Activated T-helper 1 cell treated with Interleukin-2 at 50 U/mL for 16 hours (primary cell): ENCODE measurements at regions not wholly inside any gene's neighbourhood (a gene's known extent, or its start where the extent isn't known, plus 50 kb on each side); places are given as distances from the start of the nearest gene placed in this dataset.
"Not testable (repeated sequence)": the region's sequence is repeated elsewhere in the genome, so short reads cannot be mapped to it uniquely, and the experiment has no call there.

Experiments
- DNase-seq: peaks from one replicate; pipeline ENCODE4 v3.0.0-alpha.2; 2020; ENCODE audit warnings: low read depth

DNA sequence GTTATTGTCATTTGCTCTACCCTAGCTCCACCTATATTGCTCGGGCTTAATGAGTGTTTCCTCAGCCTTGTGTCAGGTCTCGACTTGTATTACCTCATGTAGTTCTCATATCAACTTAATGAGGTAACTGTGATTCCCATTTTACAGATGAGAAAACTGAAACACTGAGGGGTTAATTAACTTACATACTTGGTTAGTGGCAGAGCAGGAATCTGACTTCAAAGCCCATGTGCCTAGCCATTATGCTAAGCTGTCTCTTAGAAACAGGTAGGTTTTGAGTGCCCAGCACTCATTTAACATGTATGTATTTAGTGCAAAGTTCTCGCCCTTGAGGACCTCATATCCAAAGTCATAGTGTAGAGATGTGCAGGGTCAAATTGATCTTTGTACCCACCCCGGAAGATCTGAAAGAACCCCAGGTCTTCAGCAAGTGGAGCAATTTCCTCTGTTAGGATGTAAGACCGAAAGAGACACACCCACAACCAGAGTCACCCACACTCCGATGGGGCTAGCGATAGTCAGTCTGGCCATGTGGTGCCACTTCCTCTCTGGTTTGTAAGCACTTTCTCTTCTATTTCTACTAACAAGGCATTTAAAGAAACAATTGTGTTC lies 121.0 kb upstream of the SLC39A10 start:
- peak; percentile 58 for DNase-seq

DNA sequence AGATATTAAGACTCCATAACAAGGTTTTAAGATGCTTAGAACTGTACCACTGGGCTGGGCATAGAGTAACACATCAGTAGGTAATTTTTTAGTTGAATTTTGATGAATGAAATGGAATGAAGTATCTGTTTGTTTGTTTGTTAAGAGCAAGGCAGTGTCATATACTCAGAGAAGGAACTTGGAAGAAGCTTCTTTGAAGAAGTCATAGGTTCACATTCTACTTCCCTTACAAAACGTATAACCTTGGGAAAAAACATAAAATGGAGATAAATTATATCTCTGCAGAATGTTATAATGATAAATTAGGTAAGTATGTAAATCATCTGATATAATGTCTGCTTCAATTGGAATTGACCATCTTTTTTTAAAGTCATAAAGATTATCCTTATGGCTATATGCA lies 122.1 kb upstream of the SLC39A10 start:
- no peak for DNase-seq

DNA sequence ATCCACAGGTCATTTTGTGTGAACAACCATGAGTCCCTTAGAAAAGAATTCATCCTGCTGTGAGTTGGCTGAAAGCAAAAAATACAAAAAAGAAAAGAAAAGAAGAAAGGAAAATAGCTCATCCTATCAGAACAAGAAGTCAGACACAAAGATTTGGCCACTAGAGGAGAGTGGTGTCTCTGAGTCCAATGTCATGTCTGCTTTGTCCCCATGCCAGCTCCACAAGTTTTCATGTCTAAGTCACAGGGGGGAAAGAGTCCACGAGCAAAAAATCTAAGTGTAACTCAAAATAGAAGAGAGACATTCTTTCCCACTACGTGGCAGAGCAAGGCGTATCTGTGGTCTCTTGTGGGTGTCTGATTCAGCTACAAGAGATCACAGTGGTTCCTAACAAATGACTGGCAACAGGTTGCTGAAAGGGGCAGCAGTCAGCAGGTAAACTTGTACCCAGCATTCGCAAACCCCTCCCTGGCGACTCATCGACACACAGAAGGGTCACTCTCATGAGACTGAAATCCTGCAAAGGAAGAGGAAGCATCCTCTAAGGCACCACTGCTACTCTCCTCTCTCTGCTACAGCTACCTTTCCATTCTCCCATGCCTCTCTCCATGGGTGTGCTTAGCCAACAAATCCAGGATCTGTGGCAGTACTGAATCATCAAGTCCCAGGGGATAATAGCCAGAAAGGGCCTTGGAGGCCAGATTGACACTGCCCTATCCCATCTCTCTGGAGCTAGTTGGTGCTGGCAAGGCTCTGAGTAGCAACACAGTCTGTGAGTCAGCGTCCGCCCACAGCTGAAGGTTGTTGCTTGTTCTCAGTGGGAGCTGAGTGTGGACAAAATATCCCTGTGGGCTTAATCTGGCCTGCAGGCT lies 123.0 kb upstream of the SLC39A10 start:
- peak; percentile 22 for DNase-seq

DNA sequence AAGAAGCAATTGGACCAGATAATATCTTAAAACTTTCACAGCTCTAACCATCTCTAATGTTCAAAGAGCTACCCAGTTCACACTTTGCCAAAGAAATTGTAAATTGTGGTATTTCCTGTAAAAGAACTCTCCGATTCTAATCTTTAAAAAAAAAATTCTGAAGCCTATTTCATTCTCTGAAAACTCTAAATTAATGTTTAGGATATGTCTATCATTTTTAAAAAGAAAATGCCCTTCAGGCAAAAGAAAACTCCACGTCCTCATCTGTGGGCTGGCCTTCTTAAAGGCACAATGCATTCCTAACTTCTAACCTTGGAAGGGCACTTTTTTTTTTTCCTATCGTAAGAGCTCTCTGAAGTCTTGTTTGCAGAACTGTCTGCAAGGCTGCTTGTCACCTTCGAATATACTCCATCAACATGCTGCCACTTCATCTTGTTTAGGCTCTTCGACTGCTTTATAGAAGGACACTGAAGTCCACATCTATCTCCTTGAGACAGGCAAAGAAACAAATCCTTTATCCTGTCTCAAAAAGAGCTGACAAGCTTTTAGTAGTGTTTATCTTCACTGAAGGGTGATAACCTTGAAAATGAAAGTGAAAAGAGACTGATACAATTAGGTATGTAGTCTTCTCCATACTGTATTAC lies 124.3 kb upstream of the SLC39A10 start:
- DNase-seq = no peak

DNA sequence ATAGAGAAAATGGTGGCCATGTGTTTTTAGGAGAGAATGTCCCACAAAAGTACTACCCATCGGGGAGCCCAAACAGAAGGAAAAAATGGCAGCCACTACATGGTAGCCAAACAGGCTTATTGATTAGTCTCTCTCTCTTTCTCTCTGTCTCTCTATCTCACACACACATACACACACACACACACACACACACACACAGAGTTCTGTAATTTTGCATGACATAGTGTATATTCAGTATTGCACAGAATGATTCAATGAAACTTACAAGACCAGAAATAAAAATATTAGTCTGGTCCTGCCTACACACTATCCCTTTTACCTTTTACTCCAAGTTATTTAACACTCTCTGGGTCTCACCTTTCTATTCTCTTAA lies 124.8 kb upstream of the SLC39A10 start:
- DNase-seq = no peak

DNA sequence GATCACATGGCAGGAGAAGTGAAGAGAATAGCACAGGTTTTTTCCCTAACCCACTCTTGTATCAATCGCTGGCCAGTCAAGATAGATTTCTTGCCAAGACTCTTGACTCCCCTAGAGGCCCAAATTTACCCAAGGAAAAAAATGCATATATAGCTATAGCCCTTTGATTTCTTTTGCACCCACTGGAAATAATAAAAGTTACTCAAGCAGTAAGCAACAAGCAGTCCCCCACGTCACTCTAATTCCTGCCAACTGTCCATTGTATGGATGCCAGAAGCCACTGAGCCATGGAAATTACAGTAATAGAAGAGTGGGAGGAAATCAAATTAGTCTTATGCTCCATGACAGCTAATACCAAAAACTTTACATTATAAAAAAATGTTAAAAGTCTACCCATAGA lies 125.3 kb upstream of the SLC39A10 start:
- no peak for DNase-seq

DNA sequence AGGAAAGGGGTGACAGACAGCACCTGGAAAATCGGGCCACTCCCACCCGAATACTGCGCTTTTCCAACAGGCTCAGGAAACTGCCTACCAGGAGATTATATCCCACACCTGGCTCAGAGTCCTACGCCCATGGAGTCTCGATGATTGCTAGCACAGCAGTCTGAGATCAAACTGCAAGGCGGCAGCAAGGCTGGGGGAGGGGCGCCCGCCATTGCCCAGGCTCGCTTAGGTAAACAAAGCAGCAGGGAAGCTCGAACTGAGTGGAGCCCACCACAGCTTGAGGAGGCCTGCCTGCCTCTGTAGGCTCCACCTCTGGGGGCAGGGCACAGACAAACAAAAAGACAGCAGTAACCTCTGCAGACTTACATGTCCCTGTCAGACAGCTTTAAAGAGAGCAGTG lies 133.8 kb upstream of the SLC39A10 start:
- not testable (repeated sequence) for DNase-seq

DNA sequence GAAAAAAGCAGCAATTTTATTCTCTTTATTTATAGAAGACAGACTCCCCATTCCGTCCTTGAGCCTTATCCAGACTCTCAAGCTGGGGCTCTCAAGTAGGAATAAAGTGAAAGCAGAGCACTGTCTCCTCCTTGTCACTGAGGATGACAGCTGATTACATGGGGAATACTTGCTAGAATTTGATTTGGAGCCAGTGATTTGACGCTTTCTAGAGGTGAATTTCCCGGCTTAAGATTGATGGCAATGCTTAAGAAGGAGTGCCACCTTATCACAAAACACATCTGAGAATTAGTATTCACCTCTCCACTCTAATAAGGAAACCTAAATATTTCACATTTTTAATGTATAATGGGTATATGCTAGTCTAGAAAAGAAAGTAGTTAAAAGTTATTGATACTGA lies 135.4 kb upstream of the SLC39A10 start:
- DNase-seq = no peak

DNA sequence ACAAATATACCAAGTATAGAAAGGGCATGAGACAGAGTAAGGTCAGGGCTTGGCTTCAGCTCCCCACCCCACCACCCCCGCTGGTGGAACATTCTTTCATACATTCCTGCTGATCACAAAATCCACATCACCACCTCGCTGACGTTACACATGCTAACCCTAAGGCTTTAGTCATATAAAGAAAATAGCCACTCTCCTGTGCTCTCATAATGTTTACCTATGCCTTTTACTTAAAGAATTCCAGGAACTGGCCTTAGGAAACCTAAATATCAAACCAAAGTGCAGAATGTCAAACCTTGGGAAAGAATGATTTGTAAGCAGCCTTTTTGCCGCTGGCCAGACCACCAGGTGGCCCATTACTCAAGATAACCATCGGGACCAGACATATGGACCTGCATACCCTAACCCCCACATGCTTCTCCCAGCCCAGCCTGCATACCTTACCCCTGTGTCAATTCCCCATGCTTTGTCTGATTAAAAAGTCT lies 136.3 kb upstream of the SLC39A10 start:
- no peak for DNase-seq

DNA sequence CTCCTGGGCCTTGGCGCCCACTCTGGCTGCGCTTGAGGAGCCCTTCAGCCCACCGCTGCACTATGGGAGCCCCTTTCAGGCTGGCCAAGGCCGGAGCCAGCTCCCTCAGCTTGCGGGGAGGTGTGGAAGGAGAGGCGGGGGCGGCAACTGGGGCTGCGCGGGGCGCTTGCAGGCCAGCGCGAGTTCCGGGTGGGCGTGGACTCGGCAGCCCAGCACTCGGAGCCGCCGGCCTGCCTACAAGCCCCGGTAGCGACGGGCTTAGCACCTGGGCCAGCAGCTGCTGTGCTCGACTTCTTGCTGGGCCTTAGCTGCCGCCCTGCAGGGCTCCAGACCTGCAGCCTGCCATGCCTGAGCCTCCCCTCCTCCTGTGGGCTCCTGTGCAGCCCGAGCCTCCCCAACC lies 141.5 kb upstream of the SLC39A10 start:
- no peak for DNase-seq

DNA sequence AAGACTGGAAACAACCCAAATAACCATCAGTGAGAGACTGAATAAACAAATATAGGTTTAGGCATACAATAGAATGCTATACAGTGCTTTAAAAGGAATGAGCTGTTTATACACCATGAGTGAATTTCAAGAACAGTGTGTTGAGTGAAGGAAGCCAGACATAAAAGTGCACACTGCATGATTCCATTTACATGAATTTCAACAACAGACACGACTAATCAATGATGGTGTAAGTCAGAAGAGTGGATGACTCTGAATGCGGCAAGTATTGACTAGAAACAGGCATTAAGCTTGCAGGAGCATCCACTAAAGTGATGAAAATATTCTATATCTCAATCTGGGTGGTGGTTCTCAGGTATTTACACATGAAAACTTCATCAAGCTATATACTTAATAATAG lies 142.7 kb upstream of the SLC39A10 start:
- DNase-seq = no peak

DNA sequence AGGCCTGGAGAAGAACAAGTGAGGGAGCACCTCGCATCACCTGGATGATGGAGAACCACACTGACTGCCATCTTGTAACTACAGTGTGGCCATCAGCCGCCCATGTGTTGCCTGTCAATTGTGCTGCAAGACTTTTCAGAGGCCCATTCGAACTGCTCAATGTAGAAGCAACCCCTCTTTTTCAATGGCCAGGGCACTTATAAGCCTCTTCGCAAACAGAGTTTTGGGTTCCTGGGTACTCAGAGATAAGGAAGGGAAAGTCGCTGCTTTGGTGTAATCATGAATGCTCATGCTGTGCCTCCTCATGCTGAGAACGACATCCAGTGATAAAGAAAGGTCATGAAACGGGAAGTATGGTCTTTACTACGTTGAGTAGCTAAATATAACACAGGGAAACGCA lies 143.9 kb upstream of the SLC39A10 start:
- DNase-seq = no peak

DNA sequence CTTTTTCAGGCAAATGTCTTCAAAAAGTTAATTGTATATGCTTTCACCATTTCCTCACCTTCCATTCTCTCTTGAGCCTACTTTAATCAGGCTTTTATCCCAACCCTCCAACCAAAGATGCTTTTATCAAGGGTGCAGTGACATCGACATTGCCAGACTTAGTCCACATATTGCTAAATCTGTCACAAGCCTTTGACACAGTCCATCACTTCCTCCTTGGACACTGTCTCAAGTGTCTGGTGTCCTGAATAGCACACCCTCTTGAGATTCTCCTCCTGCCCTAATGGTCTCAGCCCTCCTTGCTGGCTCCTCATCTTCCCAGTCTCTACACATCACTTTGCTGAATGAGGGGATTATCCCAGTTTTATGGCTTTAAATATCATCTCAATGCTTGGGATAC lies 147.5 kb upstream of the SLC39A10 start:
- no peak for DNase-seq

DNA sequence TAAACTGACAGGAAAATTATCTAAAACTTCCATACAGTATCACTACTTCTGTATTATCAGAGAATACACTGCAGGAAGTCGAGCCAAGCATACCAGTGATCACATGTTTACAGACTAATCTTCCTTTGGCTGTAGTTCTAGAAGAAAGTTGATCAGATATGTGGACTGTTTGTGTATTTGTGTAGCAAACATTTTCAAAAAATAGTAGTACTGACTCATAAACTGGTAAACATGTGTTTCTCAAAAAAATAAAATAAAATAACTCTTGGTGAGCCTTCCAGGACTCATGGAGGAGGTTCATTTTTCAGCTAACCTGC lies 148.9 kb upstream of the SLC39A10 start:
- no peak for DNase-seq

DNA sequence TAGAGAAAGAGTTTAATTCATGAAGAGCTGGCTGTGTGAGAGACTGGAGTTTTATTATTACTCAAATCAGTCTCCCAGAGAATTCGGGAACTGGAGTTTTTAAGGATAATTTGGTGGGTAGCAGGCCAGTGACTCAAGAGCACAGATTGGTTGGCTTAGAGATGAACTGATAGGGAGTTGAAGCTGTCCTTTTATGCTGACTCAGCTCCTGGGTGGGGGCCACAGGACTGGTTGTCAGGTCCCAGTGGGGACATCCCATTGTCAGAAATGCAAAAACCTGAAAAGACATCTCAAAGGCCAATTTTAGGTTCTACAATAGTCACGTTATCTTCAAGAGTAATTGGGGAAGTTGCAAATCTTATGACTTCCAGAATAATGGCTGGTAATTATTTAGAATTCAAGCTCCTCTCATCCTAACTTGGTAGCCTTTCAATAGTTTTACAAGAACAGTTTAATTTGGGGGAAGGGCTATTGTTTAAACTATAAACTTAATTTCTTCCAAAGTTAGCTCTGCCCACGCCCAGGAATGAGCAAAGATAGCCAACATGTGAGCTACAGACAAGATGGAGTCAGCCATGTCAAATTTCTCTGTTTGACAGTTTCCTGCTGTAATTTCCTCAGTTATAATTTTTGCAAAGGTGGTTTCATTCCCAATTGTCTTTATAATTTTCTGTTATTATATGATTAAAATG lies 149.4 kb upstream of the SLC39A10 start:
- DNase-seq = no peak

DNA sequence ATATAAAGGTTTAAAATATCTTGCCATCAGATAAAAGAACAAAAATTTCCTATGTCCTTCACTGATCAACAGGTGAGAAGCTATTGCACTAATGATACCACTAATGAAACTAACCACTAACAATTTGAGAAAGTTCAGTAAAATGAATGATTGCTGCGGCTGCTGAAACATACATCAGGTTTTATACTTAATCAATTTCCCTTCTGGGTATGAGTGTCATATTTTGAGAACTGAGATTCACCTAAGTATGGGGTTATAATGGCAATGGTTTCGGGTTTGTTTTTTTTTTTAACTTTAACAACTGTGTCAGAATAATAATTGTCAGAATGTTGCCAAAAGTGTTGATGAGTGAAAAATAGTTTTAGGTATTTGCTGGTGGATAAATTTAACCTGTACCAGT lies 151.3 kb upstream of the SLC39A10 start:
- no peak for DNase-seq

DNA sequence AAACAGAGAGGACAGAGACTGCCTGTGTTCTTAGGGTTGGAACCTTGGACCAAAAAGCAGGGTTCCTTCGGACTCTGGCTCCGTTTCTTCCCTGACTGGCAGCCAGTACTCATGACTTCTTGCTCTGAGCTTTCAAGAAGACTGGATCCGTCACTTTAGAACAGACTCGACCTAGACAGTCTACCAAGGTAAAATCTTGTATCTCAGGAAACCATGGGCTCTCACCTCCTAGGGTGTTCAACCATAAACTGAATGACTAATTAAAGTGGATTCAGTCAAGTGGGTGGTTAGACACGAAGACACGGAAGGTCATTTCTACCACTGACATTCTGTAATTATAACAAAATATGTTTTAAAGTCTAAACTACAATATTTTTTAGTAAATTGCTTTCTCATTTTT lies 153.8 kb upstream of the SLC39A10 start:
- DNase-seq = no peak

DNA sequence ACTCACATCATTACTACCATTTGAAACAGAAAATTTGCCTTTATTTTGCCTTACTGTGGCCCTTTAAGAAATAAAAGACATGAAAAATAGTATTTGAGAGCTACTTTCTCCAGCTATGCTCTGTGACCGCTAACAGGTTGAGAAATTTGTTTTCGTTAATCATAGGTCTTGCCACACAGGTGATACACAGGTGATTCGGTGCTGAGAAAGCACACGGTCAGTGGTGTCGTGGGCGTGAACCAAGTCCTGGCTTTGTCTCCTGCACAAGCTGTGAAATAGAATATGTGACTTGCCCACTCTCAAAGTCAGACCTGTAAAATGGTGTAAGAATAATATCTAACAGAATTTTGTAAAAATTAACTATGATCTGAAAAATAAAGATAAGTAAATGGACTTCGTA lies 155.3 kb upstream of the SLC39A10 start:
- no peak for DNase-seq

DNA sequence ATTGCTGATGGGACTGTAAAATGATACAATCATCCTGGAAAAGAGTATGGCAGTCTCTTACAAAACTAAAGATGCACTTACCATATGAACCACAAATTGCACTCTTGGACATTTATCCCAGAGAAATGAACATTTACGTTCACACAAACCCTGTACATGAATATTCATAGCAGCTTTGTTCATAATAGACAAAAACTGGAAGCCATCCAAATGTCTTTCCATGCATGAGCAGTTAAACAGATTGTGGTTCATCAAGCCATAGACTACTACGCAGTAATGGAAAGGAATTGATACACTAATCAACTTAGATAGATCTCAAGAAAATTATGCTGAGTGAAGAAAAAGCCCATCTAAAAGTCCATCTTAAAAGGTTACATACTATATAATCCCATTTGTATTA lies 156.1 kb upstream of the SLC39A10 start:
- no peak for DNase-seq

DNA sequence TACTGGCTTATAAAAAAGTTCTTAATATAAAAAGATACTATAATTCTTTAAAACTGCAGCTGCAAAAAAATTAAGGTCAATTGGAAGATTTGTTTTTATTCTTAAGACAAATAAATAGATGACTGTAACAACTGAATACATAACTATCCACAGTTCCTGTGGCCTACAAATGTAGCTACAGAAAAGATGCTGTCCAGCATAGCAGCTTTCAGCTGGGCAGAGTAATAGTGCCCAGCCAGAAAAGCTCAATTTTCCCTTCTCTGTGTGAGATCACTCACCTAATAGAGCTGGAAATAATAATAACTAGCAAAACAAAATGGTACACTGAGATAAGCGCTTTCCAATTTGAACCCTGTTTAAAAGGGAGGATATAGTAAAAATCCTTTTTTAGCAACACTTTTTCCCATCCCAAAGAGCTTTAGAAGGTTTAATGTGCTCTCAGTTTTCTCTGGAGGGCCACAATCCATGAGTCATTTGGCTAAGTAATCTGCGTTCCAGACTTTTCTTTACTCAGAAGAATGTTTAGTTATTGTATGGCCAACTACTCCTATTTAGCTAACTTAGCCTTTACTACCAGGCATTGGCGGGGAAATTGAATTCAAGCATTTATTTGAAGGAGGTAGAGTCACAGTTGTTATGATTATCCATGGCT lies 158.1 kb upstream of the SLC39A10 start:
- no peak for DNase-seq

DNA sequence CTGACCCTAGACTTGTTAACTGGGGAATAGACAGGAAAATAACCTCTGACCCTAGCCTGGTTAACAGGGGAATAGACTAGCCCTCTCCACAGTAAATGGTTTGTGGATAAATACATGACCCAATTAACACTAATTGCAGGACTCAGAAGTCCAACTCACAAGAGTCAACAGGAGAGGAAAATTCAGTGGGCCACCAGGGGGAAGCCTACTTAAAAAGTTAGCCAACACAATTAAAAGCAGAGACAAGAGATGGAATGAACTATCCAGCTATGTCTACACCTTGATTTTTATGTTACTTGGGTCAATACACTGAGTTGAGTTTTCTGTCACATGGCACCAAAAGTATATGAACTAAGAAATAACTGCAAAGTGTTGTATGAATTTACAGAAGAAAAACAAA lies 158.8 kb upstream of the SLC39A10 start:
- peak; percentile 35 for DNase-seq

DNA sequence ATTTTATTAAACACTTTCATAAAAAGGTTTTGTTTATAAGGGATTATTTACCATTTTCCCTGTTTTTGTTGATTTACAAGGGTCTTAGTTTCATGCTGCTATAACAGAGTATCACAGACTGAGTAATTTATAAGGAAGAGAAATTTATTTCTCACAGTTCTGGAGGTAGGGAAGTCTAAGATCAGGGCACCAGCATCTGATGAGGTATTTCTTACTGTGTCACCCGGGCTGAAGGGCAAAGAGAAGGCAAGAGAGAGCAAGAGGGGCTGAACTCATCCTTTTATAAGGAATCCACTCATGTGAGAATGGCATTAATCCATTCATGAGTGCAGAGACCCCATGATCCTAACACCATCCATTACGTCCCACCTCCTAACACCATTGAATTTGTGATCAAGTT lies 160.0 kb upstream of the SLC39A10 start:
- no peak for DNase-seq
